ENCODE measurements at regions not wholly inside any gene's neighbourhood (a gene's known extent, or its start where the extent isn't known, plus 50 kb on each side); places are given as distances from the start of the nearest gene placed in this dataset.

- DNase-seq (ENCODE audit: low spot score): no peak
- ATAC-seq: no peak
- Mint-ChIP-seq H3K27ac (no peak overlapping the region), H3K4me3 (no peak overlapping the region), H3K36me3 (no peaks in the 10 kb centered on the region), H3K4me1 (no peaks in the 10 kb centered on the region), H3K27me3 (ENCODE audit: low read depth) (no peaks in the 10 kb centered on the region), H3K9me3 (0 out of 2 replicates have a peak, but pooled peaks cover 4% of the 10 kb centered on the region)
- no peak for TF ChIP-seq TCF7 (CRISPR knock-in tag; IDR thresholded peaks at IDR 0.05; ENCODE audit: low read depth)
- TF ChIP-seq CREM (CRISPR knock-in tag; IDR thresholded peaks at IDR 0.05): no peak
- TF ChIP-seq, protein P1, sequence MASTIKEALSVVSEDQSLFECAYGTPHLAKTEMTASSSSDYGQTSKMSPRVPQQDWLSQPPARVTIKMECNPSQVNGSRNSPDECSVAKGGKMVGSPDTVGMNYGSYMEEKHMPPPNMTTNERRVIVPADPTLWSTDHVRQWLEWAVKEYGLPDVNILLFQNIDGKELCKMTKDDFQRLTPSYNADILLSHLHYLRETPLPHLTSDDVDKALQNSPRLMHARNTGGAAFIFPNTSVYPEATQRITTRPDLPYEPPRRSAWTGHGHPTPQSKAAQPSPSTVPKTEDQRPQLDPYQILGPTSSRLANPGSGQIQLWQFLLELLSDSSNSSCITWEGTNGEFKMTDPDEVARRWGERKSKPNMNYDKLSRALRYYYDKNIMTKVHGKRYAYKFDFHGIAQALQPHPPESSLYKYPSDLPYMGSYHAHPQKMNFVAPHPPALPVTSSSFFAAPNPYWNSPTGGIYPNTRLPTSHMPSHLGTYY (CRISPR knock-in tag; IDR thresholded peaks at IDR 0.05): no peak
- TF ChIP-seq AFF4 (CRISPR knock-in tag; IDR thresholded peaks at IDR 0.05; ENCODE audit: borderline replicate concordance): no peak
- no peak for TF ChIP-seq MXD4 (CRISPR knock-in tag; IDR thresholded peaks at IDR 0.05; ENCODE audit: borderline replicate concordance)
- no peak for TF ChIP-seq USF1 (CRISPR knock-in tag; IDR thresholded peaks at IDR 0.05)
- no peak for TF ChIP-seq NR1H2 (CRISPR knock-in tag; IDR thresholded peaks at IDR 0.05)
- TF ChIP-seq RORB (CRISPR knock-in tag; IDR thresholded peaks at IDR 0.05): no peak
- TF ChIP-seq ZBTB43 (CRISPR knock-in tag; IDR thresholded peaks at IDR 0.05): no peak
- TF ChIP-seq ESRRA (CRISPR knock-in tag; IDR thresholded peaks at IDR 0.05; ENCODE audit: borderline replicate concordance): no peak
- TF ChIP-seq ARID4B (CRISPR knock-in tag; IDR thresholded peaks at IDR 0.05; ENCODE audit: borderline replicate concordance): no peak
- TF ChIP-seq OVOL2 (CRISPR knock-in tag; IDR thresholded peaks at IDR 0.05; ENCODE audit: borderline replicate concordance): no peak
- no peak for TF ChIP-seq ZBTB21 (CRISPR knock-in tag; IDR thresholded peaks at IDR 0.05; ENCODE audit: borderline replicate concordance)
- TF ChIP-seq, protein P2, sequence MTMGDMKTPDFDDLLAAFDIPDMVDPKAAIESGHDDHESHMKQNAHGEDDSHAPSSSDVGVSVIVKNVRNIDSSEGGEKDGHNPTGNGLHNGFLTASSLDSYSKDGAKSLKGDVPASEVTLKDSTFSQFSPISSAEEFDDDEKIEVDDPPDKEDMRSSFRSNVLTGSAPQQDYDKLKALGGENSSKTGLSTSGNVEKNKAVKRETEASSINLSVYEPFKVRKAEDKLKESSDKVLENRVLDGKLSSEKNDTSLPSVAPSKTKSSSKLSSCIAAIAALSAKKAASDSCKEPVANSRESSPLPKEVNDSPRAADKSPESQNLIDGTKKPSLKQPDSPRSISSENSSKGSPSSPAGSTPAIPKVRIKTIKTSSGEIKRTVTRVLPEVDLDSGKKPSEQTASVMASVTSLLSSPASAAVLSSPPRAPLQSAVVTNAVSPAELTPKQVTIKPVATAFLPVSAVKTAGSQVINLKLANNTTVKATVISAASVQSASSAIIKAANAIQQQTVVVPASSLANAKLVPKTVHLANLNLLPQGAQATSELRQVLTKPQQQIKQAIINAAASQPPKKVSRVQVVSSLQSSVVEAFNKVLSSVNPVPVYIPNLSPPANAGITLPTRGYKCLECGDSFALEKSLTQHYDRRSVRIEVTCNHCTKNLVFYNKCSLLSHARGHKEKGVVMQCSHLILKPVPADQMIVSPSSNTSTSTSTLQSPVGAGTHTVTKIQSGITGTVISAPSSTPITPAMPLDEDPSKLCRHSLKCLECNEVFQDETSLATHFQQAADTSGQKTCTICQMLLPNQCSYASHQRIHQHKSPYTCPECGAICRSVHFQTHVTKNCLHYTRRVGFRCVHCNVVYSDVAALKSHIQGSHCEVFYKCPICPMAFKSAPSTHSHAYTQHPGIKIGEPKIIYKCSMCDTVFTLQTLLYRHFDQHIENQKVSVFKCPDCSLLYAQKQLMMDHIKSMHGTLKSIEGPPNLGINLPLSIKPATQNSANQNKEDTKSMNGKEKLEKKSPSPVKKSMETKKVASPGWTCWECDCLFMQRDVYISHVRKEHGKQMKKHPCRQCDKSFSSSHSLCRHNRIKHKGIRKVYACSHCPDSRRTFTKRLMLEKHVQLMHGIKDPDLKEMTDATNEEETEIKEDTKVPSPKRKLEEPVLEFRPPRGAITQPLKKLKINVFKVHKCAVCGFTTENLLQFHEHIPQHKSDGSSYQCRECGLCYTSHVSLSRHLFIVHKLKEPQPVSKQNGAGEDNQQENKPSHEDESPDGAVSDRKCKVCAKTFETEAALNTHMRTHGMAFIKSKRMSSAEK (CRISPR knock-in tag; IDR thresholded peaks at IDR 0.05; ENCODE audit: borderline replicate concordance): no peak
- no peak for TF ChIP-seq CREB1 (CRISPR knock-in tag; IDR thresholded peaks at IDR 0.05)
- no peak for TF ChIP-seq JAZF1 (CRISPR knock-in tag; IDR thresholded peaks at IDR 0.05)
- TF ChIP-seq NFATC4 (CRISPR knock-in tag; IDR thresholded peaks at IDR 0.05): no peak
- CTCF ChIA-PET: no interaction called here
- POLR2A ChIA-PET: no interaction called here
Measured at GRCh38 chr6:23503173-23503572, 622.8 kb upstream of the NRSN1 start.
